ENCODE measurements at regions not wholly inside any gene's neighbourhood (a gene's known extent, or its start where the extent isn't known, plus 50 kb on each side); places are given as distances from the start of the nearest gene placed in this dataset.

GRCh38 chr2:66306483-66306882 lies 128.4 kb upstream of the MEIS1 start:
- Histone ChIP-seq H3K4me2 (ENCODE audit: low read length) (no peak overlapping the region), H3K27ac (ENCODE audit: low read depth, low read length) (no peak overlapping the region), H2AK5ac (ENCODE audit: low read length) (no peak overlapping the region), H4K91ac (ENCODE audit: low read depth, low read length) (no peak overlapping the region), H3K18ac (ENCODE audit: low read length) (no peak overlapping the region), H3K79me2 (ENCODE audit: control insufficient read depth, insufficient read depth, low read length, poor library complexity) (no peaks in the 10 kb centered on the region), H4K8ac (ENCODE audit: low read depth, low read length) (no peak overlapping the region), H3K9ac (ENCODE audit: low read length) (no peak overlapping the region), H3K4me1 (ENCODE audit: control insufficient read depth in 1 of 2, insufficient read depth in 2 of 2, low read length in 2 of 2) (peaks cover 4% of the 10 kb centered on the region in 2 experiments), H2AFZ (ENCODE audit: insufficient read depth, low read length, poor library complexity) (no peak overlapping the region), H3K4me3 (ENCODE audit: low read depth, low read length) (no peak overlapping the region), H3K4ac (ENCODE audit: low read depth, low read length) (no peak overlapping the region), H3K23ac (ENCODE audit: low read length) (no peak overlapping the region), H3K14ac (ENCODE audit: low read length) (no peak overlapping the region), H3K27me3 (ENCODE audit: insufficient read depth, low read length) (no peaks in the 10 kb centered on the region), H3K9me3 (ENCODE audit: insufficient read depth, low read depth, low read length) (no peaks in the 10 kb centered on the region), H3K36me3 (ENCODE audit: control insufficient read depth in 1 of 2, insufficient read depth in 2 of 2, low read length in 2 of 2) (no peaks in the 10 kb centered on the region), H2BK120ac (ENCODE audit: insufficient read depth, low read length, poor library complexity) (no peak overlapping the region), H3K79me1 (ENCODE audit: low read length) (no peaks in the 10 kb centered on the region), H4K12ac (ENCODE audit: low read depth, low read length) (no peak overlapping the region), H2BK5ac (ENCODE audit: low read depth, low read length, poor library complexity) (no peak overlapping the region), H2BK12ac (ENCODE audit: low read length) (no peak overlapping the region)
- no CpG with 5 or more reads among the region's 1 CpG for WGBS (ENCODE audit: extremely low coverage, insufficient coverage, insufficient read length)
- DNase-seq = no peak

- H3K4me3 ChIP-seq (ENCODE audit: low read depth, low read length) = no peak overlapping the region
- H4K91ac ChIP-seq (ENCODE audit: low read depth, low read length) = no peak overlapping the region
- H4K8ac ChIP-seq (ENCODE audit: low read depth, low read length) = no peak overlapping the region
- DNase-seq = no peak
- no peak overlapping the region for H3K9ac ChIP-seq (ENCODE audit: low read length)
- H3K14ac ChIP-seq (ENCODE audit: low read length) = no peak overlapping the region
- H3K27ac ChIP-seq (ENCODE audit: low read depth, low read length) = no peak overlapping the region
- no peak overlapping the region for H2BK120ac ChIP-seq (ENCODE audit: insufficient read depth, low read length, poor library complexity)
- H2AFZ ChIP-seq (ENCODE audit: insufficient read depth, low read length, poor library complexity) = no peak overlapping the region
- no peak overlapping the region for H2AK5ac ChIP-seq (ENCODE audit: low read length)
- no peaks in the 10 kb centered on the region for H3K27me3 ChIP-seq (ENCODE audit: insufficient read depth, low read length)
- no peak overlapping the region for H2BK12ac ChIP-seq (ENCODE audit: low read length)
- no peak overlapping the region for H3K18ac ChIP-seq (ENCODE audit: low read length)
- H3K9me3 ChIP-seq (ENCODE audit: insufficient read depth, low read depth, low read length) = no peaks in the 10 kb centered on the region
- H3K4me2 ChIP-seq (ENCODE audit: low read length) = no peak overlapping the region
- H3K4me1 ChIP-seq (ENCODE audit: control insufficient read depth in 1 of 2, insufficient read depth in 2 of 2, low read length in 2 of 2) = peaks cover 4% of the 10 kb centered on the region in 2 experiments
- no peak overlapping the region for H4K12ac ChIP-seq (ENCODE audit: low read depth, low read length)
- no peak overlapping the region for H3K23ac ChIP-seq (ENCODE audit: low read length)
- H2BK5ac ChIP-seq (ENCODE audit: low read depth, low read length, poor library complexity) = no peak overlapping the region
- no peaks in the 10 kb centered on the region for H3K79me2 ChIP-seq (ENCODE audit: control insufficient read depth, insufficient read depth, low read length, poor library complexity)
- H3K4ac ChIP-seq (ENCODE audit: low read depth, low read length) = no peak overlapping the region
- WGBS (ENCODE audit: extremely low coverage, insufficient coverage, insufficient read length) = no CpG with 5 or more reads among the region's 12 CpGs
- no peaks in the 10 kb centered on the region for H3K79me1 ChIP-seq (ENCODE audit: low read length)
- H3K36me3 ChIP-seq (ENCODE audit: control insufficient read depth in 1 of 2, insufficient read depth in 2 of 2, low read length in 2 of 2) = no peaks in the 10 kb centered on the region
Measured at GRCh38 chr2:66305718-66306117, 129.2 kb upstream of the MEIS1 start.

- Histone ChIP-seq H3K4me2 (ENCODE audit: low read length) (no peak overlapping the region), H3K4ac (ENCODE audit: low read depth, low read length) (no peak overlapping the region), H2BK12ac (ENCODE audit: low read length) (no peak overlapping the region), H3K79me1 (ENCODE audit: low read length) (no peaks in the 10 kb centered on the region), H2AFZ (ENCODE audit: insufficient read depth, low read length, poor library complexity) (no peak overlapping the region), H2BK5ac (ENCODE audit: low read depth, low read length, poor library complexity) (no peak overlapping the region), H2BK120ac (ENCODE audit: insufficient read depth, low read length, poor library complexity) (no peak overlapping the region), H4K8ac (ENCODE audit: low read depth, low read length) (no peak overlapping the region), H3K4me3 (ENCODE audit: low read depth, low read length) (no peak overlapping the region), H3K79me2 (ENCODE audit: control insufficient read depth, insufficient read depth, low read length, poor library complexity) (no peaks in the 10 kb centered on the region), H2AK5ac (ENCODE audit: low read length) (no peak overlapping the region), H3K4me1 (ENCODE audit: control insufficient read depth in 1 of 2, insufficient read depth in 2 of 2, low read length in 2 of 2) (peaks cover 4% of the 10 kb centered on the region in 2 experiments), H3K14ac (ENCODE audit: low read length) (no peak overlapping the region), H3K9ac (ENCODE audit: low read length) (no peak overlapping the region), H3K36me3 (ENCODE audit: control insufficient read depth in 1 of 2, insufficient read depth in 2 of 2, low read length in 2 of 2) (no peaks in the 10 kb centered on the region), H4K12ac (ENCODE audit: low read depth, low read length) (no peak overlapping the region), H3K9me3 (ENCODE audit: insufficient read depth, low read depth, low read length) (no peaks in the 10 kb centered on the region), H3K18ac (ENCODE audit: low read length) (no peak overlapping the region), H4K91ac (ENCODE audit: low read depth, low read length) (no peak overlapping the region), H3K23ac (ENCODE audit: low read length) (no peak overlapping the region), H3K27me3 (ENCODE audit: insufficient read depth, low read length) (no peaks in the 10 kb centered on the region), H3K27ac (ENCODE audit: low read depth, low read length) (no peak overlapping the region)
- no CpG with 5 or more reads among the region's 4 CpGs for WGBS (ENCODE audit: extremely low coverage, insufficient coverage, insufficient read length)
- DNase-seq = no peak
Measured at GRCh38 chr2:66303471-66303870, 131.5 kb upstream of the MEIS1 start.

GRCh38 chr2:66301767-66302140 lies 133.2 kb upstream of the MEIS1 start:
- no peak overlapping the region for H2BK120ac ChIP-seq (ENCODE audit: insufficient read depth, low read length, poor library complexity)
- H2AFZ ChIP-seq (ENCODE audit: insufficient read depth, low read length, poor library complexity) = no peak overlapping the region
- no peak overlapping the region for H3K4ac ChIP-seq (ENCODE audit: low read depth, low read length)
- H3K79me2 ChIP-seq (ENCODE audit: control insufficient read depth, insufficient read depth, low read length, poor library complexity) = no peaks in the 10 kb centered on the region
- no peak overlapping the region for H2BK12ac ChIP-seq (ENCODE audit: low read length)
- no peaks in the 10 kb centered on the region for H3K79me1 ChIP-seq (ENCODE audit: low read length)
- H2BK5ac ChIP-seq (ENCODE audit: low read depth, low read length, poor library complexity) = no peak overlapping the region
- H3K27ac ChIP-seq (ENCODE audit: low read depth, low read length) = no peak overlapping the region
- H4K8ac ChIP-seq (ENCODE audit: low read depth, low read length) = no peak overlapping the region
- H3K27me3 ChIP-seq (ENCODE audit: insufficient read depth, low read length) = no peaks in the 10 kb centered on the region
- no peak overlapping the region for H3K14ac ChIP-seq (ENCODE audit: low read length)
- H3K18ac ChIP-seq (ENCODE audit: low read length) = no peak overlapping the region
- no peak for DNase-seq
- no peak overlapping the region for H4K91ac ChIP-seq (ENCODE audit: low read depth, low read length)
- no peak overlapping the region for H3K23ac ChIP-seq (ENCODE audit: low read length)
- H4K12ac ChIP-seq (ENCODE audit: low read depth, low read length) = no peak overlapping the region
- no peaks in the 10 kb centered on the region for H3K9me3 ChIP-seq (ENCODE audit: insufficient read depth, low read depth, low read length)
- H2AK5ac ChIP-seq (ENCODE audit: low read length) = no peak overlapping the region
- H3K4me3 ChIP-seq (ENCODE audit: low read depth, low read length) = no peak overlapping the region
- H3K4me1 ChIP-seq (ENCODE audit: control insufficient read depth in 1 of 2, insufficient read depth in 2 of 2, low read length in 2 of 2) = peaks cover 4% of the 10 kb centered on the region in 2 experiments
- WGBS (ENCODE audit: extremely low coverage, insufficient coverage, insufficient read length) = no CpG with 5 or more reads among the region's 9 CpGs
- H3K4me2 ChIP-seq (ENCODE audit: low read length) = no peak overlapping the region
- no peak overlapping the region for H3K9ac ChIP-seq (ENCODE audit: low read length)
- H3K36me3 ChIP-seq (ENCODE audit: control insufficient read depth in 1 of 2, insufficient read depth in 2 of 2, low read length in 2 of 2) = no peaks in the 10 kb centered on the region
